H1 (cell line): ENCODE measurements at regions not wholly inside any gene's neighbourhood (a gene's known extent, or its start where the extent isn't known, plus 50 kb on each side); places are given as distances from the start of the nearest gene placed in this dataset.

Experiments
- CTCF ChIA-PET: fragments of 300-600 bp; sonication (Branson Sonifier 250); formaldehyde crosslinking; loops from one replicate; lab custom pipeline; 2021; ENCODE audit not compliant: partially characterized antibody; lab: Charles Lee
- POLR2A ChIA-PET: fragments of 300-600 bp; sonication (Branson Sonifier 250); formaldehyde crosslinking; loops from one replicate; lab custom pipeline; 2021; ENCODE audit warnings: inconsistent platforms; ENCODE audit not compliant: partially characterized antibody; lab: Charles Lee
- DNase-seq, 2 experiments: peaks; one replicate each; pipeline versions ENCODE4 v3.0.0 to v3.0.0-alpha.2; 2010 to 2022; ENCODE audit warnings: low spot score in 2 of 2, low read depth in 1 of 2, mixed read lengths in 1 of 2
- FAIRE-seq: peaks from 2 replicates; lab custom pipeline; 2011; peaks lifted over from hg19 to GRCh38; lab: Jason Lieb, UNC
- H2AFZ ChIP-seq: 2 replicates; pipeline ENCODE4 v1.8.1; 2012; ENCODE audit warnings: low read length, inconsistent platforms
- H2AK5ac ChIP-seq: 2 replicates; pipeline ENCODE4 v1.6.1; 2013; ENCODE audit warnings: low read depth, low read length
- H2BK120ac ChIP-seq: replicated peaks from 2 replicates; pipeline ENCODE3; 2013; ENCODE audit warnings: low read depth, low read length, inconsistent platforms
- H2BK12ac ChIP-seq: 2 replicates; pipeline ENCODE4 v1.6.1; 2013; ENCODE audit warnings: low read depth, low read length
- H2BK15ac ChIP-seq: 2 replicates; pipeline ENCODE4 v1.6.1; 2013; ENCODE audit warnings: low read length
- H2BK20ac ChIP-seq: 2 replicates; pipeline ENCODE4 v1.6.1; 2013; ENCODE audit warnings: low read length
- H2BK5ac ChIP-seq: 2 replicates; pipeline ENCODE4 v1.6.1; 2013; ENCODE audit warnings: low read depth, low read length
- H3K14ac ChIP-seq: 2 replicates; pipeline ENCODE4 v1.6.1; 2013; ENCODE audit warnings: inconsistent platforms; ENCODE audit not compliant: insufficient read length
- H3K18ac ChIP-seq: 2 replicates; pipeline ENCODE4 v1.6.1; 2013; ENCODE audit warnings: low read length; ENCODE audit errors: extremely low read depth
- H3K23ac ChIP-seq: 2 replicates; pipeline ENCODE4 v1.6.1; 2013; ENCODE audit warnings: inconsistent platforms; ENCODE audit not compliant: insufficient read length
- H3K23me2 ChIP-seq: 2 replicates; pipeline ENCODE4 v1.6.1; 2013; ENCODE audit warnings: low read depth, low read length
- H3K27ac ChIP-seq: 2 replicates; pipeline ENCODE4 v1.6.1; 2011; ENCODE audit warnings: low read depth, low read length, inconsistent platforms
- H3K27me3 ChIP-seq, 4 experiments: replicated peaks in 1 of 4; 1 replicate in 1 of 4; 2 replicates in 3 of 4; pipeline versions ENCODE4 v1.6.1 to v1.8.1; 2011 to 2013; ENCODE audit warnings: low read length in 3 of 4, mild to moderate bottlenecking in 3 of 4, inconsistent platforms in 2 of 4, mixed read lengths in 2 of 4, moderate library complexity in 1 of 4; ENCODE audit not compliant: control insufficient read depth in 3 of 4, insufficient read depth in 3 of 4; ENCODE audit errors: extremely low read depth in 1 of 4
- H3K36me3 ChIP-seq, 4 experiments: 2 replicates each; pipeline versions ENCODE4 v1.6.1 to v1.8.1; 2011 to 2013; ENCODE audit warnings: mild to moderate bottlenecking in 4 of 4, low read length in 3 of 4, moderate library complexity in 2 of 4, control low read depth in 1 of 4, inconsistent platforms in 1 of 4; ENCODE audit not compliant: insufficient read depth in 4 of 4, control insufficient read depth in 2 of 4
- H3K4ac ChIP-seq: replicated peaks from 2 replicates; pipeline ENCODE3; 2013; ENCODE audit warnings: low read length, low read depth, mixed read lengths, inconsistent platforms; ENCODE audit not compliant: insufficient read length
- H3K4me1 ChIP-seq, 4 experiments: replicated peaks in 1 of 4; 1 replicate in 1 of 4; 2 replicates in 3 of 4; pipeline versions ENCODE4 v1.6.1 to v1.8.1; 2011 to 2013; ENCODE audit warnings: low read length in 3 of 4, inconsistent platforms in 2 of 4, mixed read lengths in 1 of 4; ENCODE audit not compliant: insufficient read depth in 4 of 4, control insufficient read depth in 3 of 4
- H3K4me2 ChIP-seq, 2 experiments: 2 replicates each; pipeline versions ENCODE4 v1.6.1 to v1.8.1; 2011 to 2013; ENCODE audit warnings: low read depth in 2 of 2, low read length in 2 of 2, control low read depth in 1 of 2, inconsistent platforms in 1 of 2, mild to moderate bottlenecking in 1 of 2; ENCODE audit not compliant: insufficient read depth in 1 of 2
- H3K4me3 ChIP-seq, 4 experiments: fragments of 200-600, 300-600 bp in 1 of 4; sonication (generic), shearing (Covaris generic), sonication (Bioruptor Twin) in 1 of 4; 2 replicates each; pipeline versions ENCODE4 v1.5.1 to v1.8.1; 2011 to 2016; ENCODE audit warnings: low read length in 4 of 4, low read depth in 3 of 4, control low read depth in 2 of 4, inconsistent platforms in 2 of 4, mild to moderate bottlenecking in 2 of 4, mixed read lengths in 1 of 4, moderate library complexity in 1 of 4; ENCODE audit not compliant: insufficient read depth in 2 of 4; ENCODE audit errors: extremely low read depth in 1 of 4
- H3K56ac ChIP-seq: replicated peaks from 2 replicates; pipeline ENCODE3; 2013; ENCODE audit warnings: low read depth, mild to moderate bottlenecking, mixed read lengths, low read length, inconsistent platforms; ENCODE audit not compliant: insufficient read length
- H3K79me1 ChIP-seq: 2 replicates; pipeline ENCODE4 v1.6.1; 2013; ENCODE audit warnings: low read depth, low read length, control low read depth
- H3K79me2 ChIP-seq, 2 experiments: 2 replicates each; pipeline versions ENCODE4 v1.6.1 to v1.8.1; 2012 to 2013; ENCODE audit warnings: low read length in 2 of 2, mild to moderate bottlenecking in 2 of 2, inconsistent platforms in 1 of 2; ENCODE audit not compliant: insufficient read depth in 2 of 2, control insufficient read depth in 1 of 2
- H3K9ac ChIP-seq, 4 experiments: replicated peaks in 1 of 4; 1 replicate in 1 of 4; 2 replicates in 3 of 4; pipeline versions ENCODE4 v1.6.1 to v1.8.1; 2011 to 2013; ENCODE audit warnings: low read depth in 3 of 4, low read length in 3 of 4, control low read depth in 2 of 4, mild to moderate bottlenecking in 2 of 4, moderate library complexity in 2 of 4, inconsistent platforms in 1 of 4; ENCODE audit errors: extremely low read depth in 1 of 4
- H3K9me3 ChIP-seq, 2 experiments: 2 replicates each; pipeline versions ENCODE4 v1.6.1 to v1.8.1; 2012 to 2013; ENCODE audit warnings: mild to moderate bottlenecking in 2 of 2, moderate library complexity in 2 of 2, control low read depth in 1 of 2, inconsistent platforms in 1 of 2, low read depth in 1 of 2, low read length in 1 of 2, mixed read lengths in 1 of 2; ENCODE audit not compliant: insufficient read depth in 2 of 2
- H4K20me1 ChIP-seq, 2 experiments: replicated peaks in 1 of 2; 2 replicates each; pipeline versions ENCODE3 to v1.8.1; 2011 to 2013; ENCODE audit warnings: inconsistent platforms in 2 of 2, low read length in 2 of 2, mild to moderate bottlenecking in 1 of 2; ENCODE audit not compliant: insufficient read depth in 2 of 2, control insufficient read depth in 1 of 2
- H4K5ac ChIP-seq: 2 replicates; pipeline ENCODE4 v1.6.1; 2013; ENCODE audit warnings: low read length, low read depth, mixed read lengths, inconsistent platforms; ENCODE audit not compliant: insufficient read length
- H4K8ac ChIP-seq: 2 replicates; pipeline ENCODE4 v1.8.0; 2013; ENCODE audit warnings: mild to moderate bottlenecking, moderate library complexity, low read length, inconsistent platforms; ENCODE audit not compliant: insufficient read depth; ENCODE audit errors: extremely low read depth
- H4K91ac ChIP-seq: replicated peaks from 2 replicates; pipeline ENCODE3; 2013; ENCODE audit warnings: low read length, mixed read lengths, inconsistent platforms; ENCODE audit not compliant: insufficient read length
- BCL11A ChIP-seq, 2 experiments: IDR thresholded peaks; one replicate each; pipeline ENCODE4 v1.6.1; 2011; ENCODE audit warnings: low read depth in 2 of 2, low read length in 2 of 2, mild to moderate bottlenecking in 2 of 2
- CTBP2 ChIP-seq: IDR thresholded peaks from 2 replicates; pipeline ENCODE4 v1.7.0; 2011; ENCODE audit warnings: borderline replicate concordance, mild to moderate bottlenecking, moderate library complexity, mixed read lengths, low read length; ENCODE audit not compliant: insufficient read depth, insufficient read length
- HDAC6 ChIP-seq: IDR thresholded peaks from one replicate; pipeline ENCODE4 v1.7.1; 2012; ENCODE audit warnings: low read depth, mild to moderate bottlenecking, inconsistent platforms, low read length, moderate library complexity
- POU5F1 ChIP-seq: IDR thresholded peaks from 2 replicates; pipeline ENCODE4 v1.6.1; 2011; ENCODE audit warnings: low read depth, mild to moderate bottlenecking, low read length, moderate library complexity
- SP1 ChIP-seq: IDR thresholded peaks from 2 replicates; pipeline ENCODE4 v1.6.1; 2011; ENCODE audit warnings: low read depth, low read length
- SP2 ChIP-seq: IDR thresholded peaks from 2 replicates; pipeline ENCODE4 v1.6.1; 2012; ENCODE audit warnings: mild to moderate bottlenecking, low read length, inconsistent platforms
- SRF ChIP-seq: IDR thresholded peaks from 2 replicates; pipeline ENCODE4 v1.6.1; 2011; ENCODE audit warnings: mild to moderate bottlenecking, low read depth, low read length, moderate library complexity
- WGBS, 2 experiments: shearing (Covaris generic) in 1 of 2; methylation state at CpG; one replicate each; pipeline versions ENCODE4 v1.1.6 to v1.1.7; 2013 to 2015; ENCODE audit warnings: low lambda C conversion rate in 2 of 2, mixed read lengths in 2 of 2, inconsistent platforms in 1 of 2, low coverage in 1 of 2, missing lambda C conversion rate in 1 of 2; ENCODE audit not compliant: insufficient replicate concordance in 2 of 2, insufficient coverage in 1 of 2, insufficient read length in 1 of 2; ENCODE audit errors: extremely low coverage in 1 of 2, missing lambda C conversion rate in 1 of 2; 5-methylcytosine and 5-hydroxymethylcytosine counted together
- TF ChIP-seq, protein P1 (sequence below): IDR thresholded peaks from 2 replicates; pipeline ENCODE4 v1.6.1; 2012; ENCODE audit warnings: inconsistent platforms

- Histone ChIP-seq H2BK15ac (no peak overlapping the region), H3K14ac (no peak overlapping the region), H3K9ac (no peak overlapping the region), H3K4me3 (no peak overlapping the region), H4K91ac (no peak overlapping the region), H2BK12ac (no peak overlapping the region), H3K79me2 (no peaks in the 10 kb centered on the region), H4K8ac (no peak overlapping the region), H3K27me3 (no peaks in the 10 kb centered on the region), H3K23ac (no peak overlapping the region), H4K5ac (no peak overlapping the region), H3K18ac (no peak overlapping the region), H3K36me3 (no peaks in the 10 kb centered on the region), H2BK20ac (no peak overlapping the region), H2BK5ac (no peak overlapping the region), H2AFZ (no peak overlapping the region), H3K9me3 (peaks cover 0 to 5% of the 10 kb centered on the region in 2 experiments; a peak in 1 of 4 replicates), H3K79me1 (no peaks in the 10 kb centered on the region), H3K27ac (no peak overlapping the region), H2BK120ac (no peak overlapping the region), H4K20me1 (no peaks in the 10 kb centered on the region), H3K23me2 (no peaks in the 10 kb centered on the region), H3K4ac (no peak overlapping the region), H3K56ac (no peak overlapping the region), H3K4me1 (no peaks in the 10 kb centered on the region), H2AK5ac (no peak overlapping the region), H3K4me2 (no peak overlapping the region)
- FAIRE-seq, result no peak
- ChIA-PET POLR2A (no interaction called here), CTCF (no interaction called here)
- 91% methylated on average over 3 of the region's 3 CpGs; no CpG with 5 or more reads in 1 of the 2 experiments for WGBS, 2 experiments
- DNase-seq, result no peak
- TF ChIP-seq CTBP2 (no peak), SP1 (no peak), BCL11A (IDR thresholded peaks at IDR 0.05; ENCODE audit: low read depth in 2 of 2, low read length in 2 of 2) (no peak), HDAC6 (no peak), SP2 (no peak), SRF (no peak), POU5F1 (no peak)
- TF ChIP-seq, protein P1, sequence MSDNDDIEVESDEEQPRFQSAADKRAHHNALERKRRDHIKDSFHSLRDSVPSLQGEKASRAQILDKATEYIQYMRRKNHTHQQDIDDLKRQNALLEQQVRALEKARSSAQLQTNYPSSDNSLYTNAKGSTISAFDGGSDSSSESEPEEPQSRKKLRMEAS, result no peak
Measured at GRCh38 chr9:75532233-75533050, 358.0 kb upstream of the PCSK5 start.
